ENCODE measurements at regions not wholly inside any gene's neighbourhood (a gene's known extent, or its start where the extent isn't known, plus 50 kb on each side); places are given as distances from the start of the nearest gene placed in this dataset.

- TF ChIP-seq TAF1 (IDR thresholded peaks at IDR 0.05; ENCODE audit: low read depth) (no peak), MAX (IDR thresholded peaks at IDR 0.05) (no peak), EP300 (IDR thresholded peaks at IDR 0.05; ENCODE audit: borderline replicate concordance) (no peak), CEBPB (IDR thresholded peaks at IDR 0.05) (no peak), FOXM1 (IDR thresholded peaks at IDR 0.05; ENCODE audit: borderline replicate concordance, low read depth) (no peak), REST (IDR thresholded peaks at IDR 0.05; ENCODE audit: low read depth) (no peak), TEAD4 (IDR thresholded peaks at IDR 0.05) (no peak), TCF12 (IDR thresholded peaks at IDR 0.05; ENCODE audit: low read depth) (no peak), NFIC (IDR thresholded peaks at IDR 0.05) (no peak), RAD21 (IDR thresholded peaks at IDR 0.05; ENCODE audit: low read depth) (no peak), ZBTB7A (IDR thresholded peaks at IDR 0.05; ENCODE audit: low read depth) (no peak), EGR1 (IDR thresholded peaks at IDR 0.05) (no peak), YY1 (IDR thresholded peaks at IDR 0.05; ENCODE audit: low read depth) (no peak)
These were observed 117.2 kb upstream of the CAV2 start for GRCh38 chr7:116382375-116382774.

- TF ChIP-seq ZBTB7A (IDR thresholded peaks at IDR 0.05; ENCODE audit: low read depth) (no peak), MAX (IDR thresholded peaks at IDR 0.05) (no peak), TCF12 (IDR thresholded peaks at IDR 0.05; ENCODE audit: low read depth) (no peak), TEAD4 (IDR thresholded peaks at IDR 0.05) (no peak), EP300 (IDR thresholded peaks at IDR 0.05; ENCODE audit: borderline replicate concordance) (no peak), TAF1 (IDR thresholded peaks at IDR 0.05; ENCODE audit: low read depth) (no peak)
- TF ChIP-seq, protein P1, sequence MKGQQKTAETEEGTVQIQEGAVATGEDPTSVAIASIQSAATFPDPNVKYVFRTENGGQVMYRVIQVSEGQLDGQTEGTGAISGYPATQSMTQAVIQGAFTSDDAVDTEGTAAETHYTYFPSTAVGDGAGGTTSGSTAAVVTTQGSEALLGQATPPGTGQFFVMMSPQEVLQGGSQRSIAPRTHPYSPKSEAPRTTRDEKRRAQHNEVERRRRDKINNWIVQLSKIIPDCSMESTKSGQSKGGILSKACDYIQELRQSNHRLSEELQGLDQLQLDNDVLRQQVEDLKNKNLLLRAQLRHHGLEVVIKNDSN (IDR thresholded peaks at IDR 0.05) = no peak
These were observed 114.5 kb upstream of the CAV2 start for GRCh38 chr7:116384936-116385635.

GRCh38 chr7:116386674-116387073 lies 112.9 kb upstream of the CAV2 start:
- no peak for TF ChIP-seq REST (IDR thresholded peaks at IDR 0.05; ENCODE audit: low read depth)
- TF ChIP-seq, protein P1 (IDR thresholded peaks at IDR 0.05) = no peak

DNA sequence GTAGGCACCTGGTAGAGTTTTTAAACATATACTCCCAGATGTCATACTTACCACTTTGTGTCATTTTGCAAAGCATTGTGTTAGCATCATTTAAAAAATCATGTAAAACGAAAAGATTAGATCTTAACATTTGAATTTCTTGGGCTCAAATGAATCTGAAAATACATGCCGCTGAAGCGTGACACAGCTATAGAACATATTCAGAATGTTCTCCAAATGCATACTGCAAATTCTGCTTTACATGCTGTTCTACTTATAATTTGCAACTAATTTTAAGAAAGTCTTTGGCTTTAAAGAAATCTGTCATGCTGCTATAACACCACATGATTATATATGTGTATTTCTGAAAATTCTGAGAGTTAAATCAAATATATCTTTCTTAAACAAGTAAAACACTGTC lies 109.2 kb upstream of the CAV2 start:
- no peak for TF ChIP-seq NFIC (IDR thresholded peaks at IDR 0.05)
- TF ChIP-seq TEAD4 (IDR thresholded peaks at IDR 0.05) = no peak
- TF ChIP-seq EP300 (IDR thresholded peaks at IDR 0.05; ENCODE audit: borderline replicate concordance) = no peak
- no peak for TF ChIP-seq REST (IDR thresholded peaks at IDR 0.05; ENCODE audit: low read depth)
- TF ChIP-seq RAD21 (IDR thresholded peaks at IDR 0.05; ENCODE audit: low read depth) = no peak
- TF ChIP-seq MAX (IDR thresholded peaks at IDR 0.05) = no peak
- no peak for TF ChIP-seq ZBTB7A (IDR thresholded peaks at IDR 0.05; ENCODE audit: low read depth)
- no peak for TF ChIP-seq CEBPB (IDR thresholded peaks at IDR 0.05)
- TF ChIP-seq YY1 (IDR thresholded peaks at IDR 0.05; ENCODE audit: low read depth) = no peak
- TF ChIP-seq TAF1 (IDR thresholded peaks at IDR 0.05; ENCODE audit: low read depth) = no peak
- no peak for TF ChIP-seq CREB1 (IDR thresholded peaks at IDR 0.05; ENCODE audit: low read depth)

DNA sequence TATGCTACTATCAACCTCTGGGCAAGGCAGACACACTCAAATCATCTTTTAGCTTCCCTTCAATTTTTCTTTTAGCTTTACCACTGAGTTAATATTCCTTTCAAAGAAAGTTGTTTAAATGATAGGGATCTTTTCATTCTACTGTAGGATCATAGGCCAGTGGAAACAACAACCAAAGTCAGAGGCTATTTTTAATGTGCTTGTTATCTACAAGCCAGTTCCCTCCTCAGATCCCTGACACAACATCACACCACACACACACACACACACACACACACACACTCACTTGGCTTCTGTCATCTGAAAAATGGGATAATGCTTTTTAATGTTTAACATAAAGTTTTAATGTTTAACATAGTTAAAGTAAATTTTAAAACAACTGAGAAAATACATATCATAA lies 106.7 kb upstream of the CAV2 start:
- TF ChIP-seq TCF12 (IDR thresholded peaks at IDR 0.05; ENCODE audit: low read depth) (no peak), NFIC (IDR thresholded peaks at IDR 0.05) (no peak), CREB1 (IDR thresholded peaks at IDR 0.05; ENCODE audit: low read depth) (no peak), CEBPB (IDR thresholded peaks at IDR 0.05) (no peak), EGR1 (IDR thresholded peaks at IDR 0.05) (no peak), EP300 (IDR thresholded peaks at IDR 0.05; ENCODE audit: borderline replicate concordance) (no peak), ZBTB7A (IDR thresholded peaks at IDR 0.05; ENCODE audit: low read depth) (no peak), RAD21 (IDR thresholded peaks at IDR 0.05; ENCODE audit: low read depth) (no peak), TEAD4 (IDR thresholded peaks at IDR 0.05) (no peak), TAF1 (IDR thresholded peaks at IDR 0.05; ENCODE audit: low read depth) (no peak), REST (IDR thresholded peaks at IDR 0.05; ENCODE audit: low read depth) (no peak), FOXM1 (IDR thresholded peaks at IDR 0.05; ENCODE audit: borderline replicate concordance, low read depth) (no peak), YY1 (IDR thresholded peaks at IDR 0.05; ENCODE audit: low read depth) (no peak), MAX (IDR thresholded peaks at IDR 0.05) (no peak)
- TF ChIP-seq, protein P1 (IDR thresholded peaks at IDR 0.05) = no peak

All from Ishikawa (cell line).